Caco-2 (cell line): ENCODE measurements at regions not wholly inside any gene's neighbourhood (a gene's known extent, or its start where the extent isn't known, plus 50 kb on each side); places are given as distances from the start of the nearest gene placed in this dataset.

Experiments
- BruUV-seq: library from RNA; stranded (reverse); fragments of 400-500 nt; replicated peaks from 2 replicates; lab custom pipeline; 2021; lab: Mats Ljungman, UMichigan
- CTCF ChIA-PET: fragments of 300-600 bp; sonication (Branson Sonifier 250); formaldehyde crosslinking; loops from one replicate; lab custom pipeline; 2022; ENCODE audit warnings: antibody characterized with exemption; lab: Charles Lee
- POLR2A ChIA-PET: fragments of 300-600 bp; sonication (Branson Sonifier 250); formaldehyde crosslinking; loops from one replicate; lab custom pipeline; 2022; ENCODE audit warnings: antibody characterized with exemption; lab: Charles Lee
- DNase-seq, 2 experiments: peaks; one replicate each; pipeline versions ENCODE4 v3.0.0 to v3.0.0-alpha.2; 2020 to 2022
- H3K27me3 ChIP-seq: replicated peaks from 2 replicates; pipeline ENCODE4 v1.6.0; 2011; ENCODE audit warnings: low read length; ENCODE audit not compliant: control insufficient read depth, insufficient read depth
- H3K36me3 ChIP-seq: 2 replicates; pipeline ENCODE4 v1.5.1; 2011; ENCODE audit warnings: low read length; ENCODE audit not compliant: control insufficient read depth, insufficient read depth
- H3K4me1 ChIP-seq: fragments of 250-450 bp; sonication (Bioruptor Pico); 2 replicates; pipeline ENCODE4 v1.5.1; 2020; ENCODE audit warnings: mild to moderate bottlenecking
- H3K4me3 ChIP-seq: 2 replicates; pipeline ENCODE4 v1.5.1; 2011; ENCODE audit warnings: low read depth, mild to moderate bottlenecking, control low read depth, low read length
- H3K9me3 ChIP-seq: fragments of 250-450 bp; sonication (Bioruptor Pico); 2 replicates; pipeline ENCODE4 v1.5.1; 2020; ENCODE audit warnings: mild to moderate bottlenecking, moderate library complexity
- H3K27ac Mint-ChIP-seq: one replicate; pipeline ENCODE4 v1.8.0; 2022; ENCODE audit warnings: mixed read lengths; ENCODE audit not compliant: unreplicated experiment
- H3K27me3 Mint-ChIP-seq: one replicate; pipeline ENCODE4 v1.8.0; 2022; ENCODE audit warnings: mixed read lengths; ENCODE audit not compliant: insufficient read depth, unreplicated experiment
- H3K36me3 Mint-ChIP-seq: one replicate; pipeline ENCODE4 v1.8.0; 2022; ENCODE audit warnings: mild to moderate bottlenecking, mixed read lengths; ENCODE audit not compliant: insufficient read depth, unreplicated experiment
- H3K4me1 Mint-ChIP-seq: one replicate; pipeline ENCODE4 v1.8.0; 2022; ENCODE audit warnings: low read depth, mixed read lengths; ENCODE audit not compliant: unreplicated experiment
- H3K4me3 Mint-ChIP-seq: one replicate; pipeline ENCODE4 v1.8.0; 2022; ENCODE audit warnings: mild to moderate bottlenecking, moderate library complexity, mixed read lengths; ENCODE audit not compliant: unreplicated experiment
- H3K9me3 Mint-ChIP-seq: one replicate; pipeline ENCODE4 v1.8.0; 2022; ENCODE audit warnings: mixed read lengths; ENCODE audit not compliant: unreplicated experiment
- CTCF ChIP-seq, 2 experiments: fragments of 200-600 bp in 1 of 2; IDR thresholded peaks; 1 replicate in 1 of 2; 2 replicates in 1 of 2; pipeline versions ENCODE4 v1.5.1 to v1.8.0; 2011 to 2022; ENCODE audit warnings: antibody characterized with exemption in 1 of 2, control low read depth in 1 of 2, inconsistent platforms in 1 of 2, low read depth in 1 of 2, low read length in 1 of 2, mild to moderate bottlenecking in 1 of 2, moderate library complexity in 1 of 2; ENCODE audit not compliant: insufficient read depth in 1 of 2, severe bottlenecking in 1 of 2, unreplicated experiment in 1 of 2
- intact Hi-C: fragments of 100-400 bp; cut with micrococcal nuclease; formaldehyde crosslinking; loops from one replicate; pipeline ENCODE4 v1.10.0; 2022; ENCODE audit not compliant: unreplicated experiment

GRCh38 chr6:81979767-81980166, 227.3 kb upstream of the TENT5A start:
- Mint-ChIP-seq H3K27me3 (no peaks in the 10 kb centered on the region), H3K4me3 (no peak overlapping the region), H3K9me3 (peaks cover 56% of the 10 kb centered on the region), H3K36me3 (no peaks in the 10 kb centered on the region), H3K27ac (no peak overlapping the region), H3K4me1 (peaks cover 7% of the 10 kb centered on the region)
- ChIA-PET CTCF (no interaction called here), POLR2A (no interaction called here)
- no peaks in the 10 kb centered on the region for H3K36me3 ChIP-seq
- no peaks in the 10 kb centered on the region for H3K27me3 ChIP-seq
- H3K9me3 ChIP-seq: peaks cover 18% of the 10 kb centered on the region; the same call in 1 of the 2 replicates
- no peak for TF ChIP-seq CTCF (IDR thresholded peaks at IDR 0.05; ENCODE audit: insufficient read depth in 1 of 2, low read depth in 1 of 2, low read length in 1 of 2, severe bottlenecking in 1 of 2, unreplicated experiment in 1 of 2)
- no TSS peak for BruUV-seq
- intact Hi-C loops: no loop called here
- DNase-seq: no peak
- no peak overlapping the region for H3K4me3 ChIP-seq
- no peaks in the 10 kb centered on the region for H3K4me1 ChIP-seq

- POLR2A ChIA-PET: no interaction called here
- intact Hi-C loops: no loop called here
- Mint-ChIP-seq H3K4me3 (no peak overlapping the region), H3K36me3 (no peaks in the 10 kb centered on the region), H3K4me1 (peaks cover 7% of the 10 kb centered on the region), H3K27ac (no peak overlapping the region), H3K9me3 (peaks cover 56% of the 10 kb centered on the region), H3K27me3 (no peaks in the 10 kb centered on the region)
- Histone ChIP-seq H3K9me3 (peaks cover 18% of the 10 kb centered on the region; the same call in 1 of the 2 replicates), H3K4me1 (no peaks in the 10 kb centered on the region), H3K36me3 (no peaks in the 10 kb centered on the region), H3K4me3 (no peak overlapping the region), H3K27me3 (no peaks in the 10 kb centered on the region)
- CTCF ChIA-PET: no interaction called here
- no TSS peak for BruUV-seq
- DNase-seq: no peak
- no peak for TF ChIP-seq CTCF (IDR thresholded peaks at IDR 0.05; ENCODE audit: insufficient read depth in 1 of 2, low read depth in 1 of 2, low read length in 1 of 2, severe bottlenecking in 1 of 2, unreplicated experiment in 1 of 2)
Measured at GRCh38 chr6:81979329-81979728, 226.8 kb upstream of the TENT5A start.

- no peaks in the 10 kb centered on the region for H3K27me3 ChIP-seq
- TF ChIP-seq CTCF (IDR thresholded peaks at IDR 0.05; ENCODE audit: insufficient read depth in 1 of 2, low read depth in 1 of 2, low read length in 1 of 2, severe bottlenecking in 1 of 2, unreplicated experiment in 1 of 2): no peak
- no peaks in the 10 kb centered on the region for H3K36me3 ChIP-seq
- Mint-ChIP-seq H3K27ac (no peak overlapping the region), H3K9me3 (peaks cover 58% of the 10 kb centered on the region), H3K27me3 (no peaks in the 10 kb centered on the region), H3K36me3 (no peaks in the 10 kb centered on the region), H3K4me1 (peaks cover 7% of the 10 kb centered on the region), H3K4me3 (no peak overlapping the region)
- BruUV-seq: no TSS peak
- CTCF ChIA-PET: no interaction called here
- H3K4me3 ChIP-seq: no peak overlapping the region
- peaks cover 18% of the 10 kb centered on the region; the same call in 1 of the 2 replicates for H3K9me3 ChIP-seq
- H3K4me1 ChIP-seq: no peaks in the 10 kb centered on the region
- DNase-seq: no peak
- POLR2A ChIA-PET: no interaction called here
- intact Hi-C loops: no loop called here
Measured at GRCh38 chr6:81978230-81978629, 225.7 kb upstream of the TENT5A start.
